HG03064 (cell line): ENCODE measurements at regions not wholly inside any gene's neighbourhood (a gene's known extent, or its start where the extent isn't known, plus 50 kb on each side); places are given as distances from the start of the nearest gene placed in this dataset.
"Not testable (repeated sequence)": the region's sequence is repeated elsewhere in the genome, so short reads cannot be mapped to it uniquely, and the experiment has no call there.

ENCODE experiments used
- ATAC-seq: cut with Tn5 transposase; IDR thresholded peaks from one replicate; pipeline ENCODE4 v1.9.1; 2021; ENCODE audit warnings: low read depth; ENCODE audit not compliant: unreplicated experiment

- ATAC-seq, result not testable (repeated sequence)
Measured at GRCh38 chrX:132302687-132303086, 83.4 kb upstream of the RAP2C start.

GRCh38 chrX:132294776-132295495, 75.7 kb upstream of the RAP2C start:
- ATAC-seq, result no peak

GRCh38 chrX:132294192-132294591, 74.9 kb upstream of the RAP2C start:
- ATAC-seq, result no peak

- ATAC-seq, result peak; percentile 78
Measured at GRCh38 chrX:132292793-132293192, 73.5 kb upstream of the RAP2C start.

- no peak for ATAC-seq
Measured at GRCh38 chrX:132277953-132278614, 58.8 kb upstream of the RAP2C start.

GRCh38 chrX:132272826-132273225, 53.6 kb upstream of the RAP2C start:
- ATAC-seq, result no peak

GRCh38 chrX:132271311-132271778, 52.1 kb upstream of the RAP2C start:
- no peak for ATAC-seq

GRCh38 chrX:132270699-132271098, 51.5 kb upstream of the RAP2C start:
- ATAC-seq, result no peak

GRCh38 chrX:132270021-132270420, 50.8 kb upstream of the RAP2C start:
- no peak for ATAC-seq
